MM.1S (cell line): ENCODE measurements at regions not wholly inside any gene's neighbourhood (a gene's known extent, or its start where the extent isn't known, plus 50 kb on each side); places are given as distances from the start of the nearest gene placed in this dataset.

Source experiments
- EZH2 ChIP-seq: fragments of 300-600 bp; sonication (generic); optimal IDR thresholded peaks from 2 replicates; pipeline ENCODE3; 2017; ENCODE audit warnings: low read depth, mild to moderate bottlenecking, antibody characterized with exemption, low read length, mixed read lengths
- EZH2phosphoT487 ChIP-seq: fragments of 300-600 bp; sonication (generic); IDR thresholded peaks from 2 replicates; pipeline ENCODE4 v1.6.1; 2018; ENCODE audit warnings: antibody characterized with exemption, low read length
- TF ChIP-seq, protein P1 (sequence below): fragments of 300-600 bp; sonication (generic); IDR thresholded peaks from 2 replicates; pipeline ENCODE4 v1.5.1; 2016; ENCODE audit warnings: antibody characterized with exemption, low read length, mixed read lengths

DNA sequence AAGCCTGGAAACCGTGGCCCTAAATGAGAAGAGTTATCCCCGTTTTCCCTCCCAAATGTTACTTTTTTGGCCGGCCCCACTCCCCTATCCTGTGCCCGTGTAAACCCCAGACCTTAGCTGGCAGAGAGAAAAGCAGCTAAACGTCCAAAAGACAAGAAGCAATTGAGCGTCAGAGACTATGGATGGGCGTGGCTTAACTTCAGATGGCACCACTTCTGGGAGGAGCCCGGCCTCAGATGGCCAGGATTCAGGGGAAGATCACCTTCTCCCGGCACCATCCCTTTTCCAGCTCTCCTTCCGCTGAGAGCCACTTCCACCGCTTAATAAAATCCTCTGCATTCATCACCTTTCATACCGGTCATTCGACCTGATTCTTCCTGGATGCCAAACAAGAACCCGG lies 350.1 kb upstream of the PCDH7 start:
- TF ChIP-seq, protein P1, sequence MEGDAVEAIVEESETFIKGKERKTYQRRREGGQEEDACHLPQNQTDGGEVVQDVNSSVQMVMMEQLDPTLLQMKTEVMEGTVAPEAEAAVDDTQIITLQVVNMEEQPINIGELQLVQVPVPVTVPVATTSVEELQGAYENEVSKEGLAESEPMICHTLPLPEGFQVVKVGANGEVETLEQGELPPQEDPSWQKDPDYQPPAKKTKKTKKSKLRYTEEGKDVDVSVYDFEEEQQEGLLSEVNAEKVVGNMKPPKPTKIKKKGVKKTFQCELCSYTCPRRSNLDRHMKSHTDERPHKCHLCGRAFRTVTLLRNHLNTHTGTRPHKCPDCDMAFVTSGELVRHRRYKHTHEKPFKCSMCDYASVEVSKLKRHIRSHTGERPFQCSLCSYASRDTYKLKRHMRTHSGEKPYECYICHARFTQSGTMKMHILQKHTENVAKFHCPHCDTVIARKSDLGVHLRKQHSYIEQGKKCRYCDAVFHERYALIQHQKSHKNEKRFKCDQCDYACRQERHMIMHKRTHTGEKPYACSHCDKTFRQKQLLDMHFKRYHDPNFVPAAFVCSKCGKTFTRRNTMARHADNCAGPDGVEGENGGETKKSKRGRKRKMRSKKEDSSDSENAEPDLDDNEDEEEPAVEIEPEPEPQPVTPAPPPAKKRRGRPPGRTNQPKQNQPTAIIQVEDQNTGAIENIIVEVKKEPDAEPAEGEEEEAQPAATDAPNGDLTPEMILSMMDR = no peak
- TF ChIP-seq EZH2 (no peak), EZH2phosphoT487 (no peak)
